Trophoblast cell (in vitro differentiated cells and primary cell): ENCODE measurements at regions not wholly inside any gene's neighbourhood (a gene's known extent, or its start where the extent isn't known, plus 50 kb on each side); places are given as distances from the start of the nearest gene placed in this dataset.

ENCODE experiments used
- DNase-seq, 2 donors: peaks; one replicate each; pipeline ENCODE4 v3.0.0-alpha.2; 2016
- H2AFZ ChIP-seq: 2 replicates; pipeline ENCODE4 v1.6.1; 2013; ENCODE audit warnings: low read length, moderate library complexity, mild to moderate bottlenecking; ENCODE audit not compliant: insufficient read depth, poor library complexity
- H2AK5ac ChIP-seq: 2 replicates; pipeline ENCODE4 v1.6.1; 2013; ENCODE audit warnings: mild to moderate bottlenecking, low read length
- H2BK120ac ChIP-seq: 2 replicates; pipeline ENCODE4 v1.6.1; 2013; ENCODE audit warnings: low read length, mild to moderate bottlenecking, moderate library complexity; ENCODE audit not compliant: insufficient read depth, poor library complexity
- H2BK12ac ChIP-seq: 2 replicates; pipeline ENCODE4 v1.6.1; 2013; ENCODE audit warnings: mild to moderate bottlenecking, low read length, moderate library complexity
- H2BK5ac ChIP-seq: 2 replicates; pipeline ENCODE4 v1.6.1; 2013; ENCODE audit warnings: low read length, low read depth, moderate library complexity, mild to moderate bottlenecking; ENCODE audit not compliant: poor library complexity
- H3K14ac ChIP-seq: 2 replicates; pipeline ENCODE4 v1.6.1; 2013; ENCODE audit warnings: mild to moderate bottlenecking, low read length
- H3K18ac ChIP-seq: 2 replicates; pipeline ENCODE4 v1.6.1; 2013; ENCODE audit warnings: mild to moderate bottlenecking, low read length
- H3K23ac ChIP-seq: 2 replicates; pipeline ENCODE4 v1.6.1; 2013; ENCODE audit warnings: low read length
- H3K27ac ChIP-seq: 2 replicates; pipeline ENCODE4 v1.5.1; 2013; ENCODE audit warnings: low read depth, mild to moderate bottlenecking, inconsistent platforms, low read length, moderate library complexity
- H3K27me3 ChIP-seq: 2 replicates; pipeline ENCODE4 v1.6.1; 2013; ENCODE audit warnings: inconsistent platforms, mild to moderate bottlenecking, low read length, moderate library complexity; ENCODE audit not compliant: insufficient read depth
- H3K36me3 ChIP-seq, 2 experiments: 1 replicate in 1 of 2; 2 replicates in 1 of 2; pipeline ENCODE4 v1.6.1; 2013; ENCODE audit warnings: low read length in 2 of 2, mild to moderate bottlenecking in 2 of 2, moderate library complexity in 1 of 2; ENCODE audit not compliant: insufficient read depth in 2 of 2, control insufficient read depth in 1 of 2
- H3K4ac ChIP-seq: 2 replicates; pipeline ENCODE4 v1.6.1; 2013; ENCODE audit warnings: low read depth, mild to moderate bottlenecking, low read length, moderate library complexity
- H3K4me1 ChIP-seq, 2 experiments: 1 replicate in 1 of 2; 2 replicates in 1 of 2; pipeline ENCODE4 v1.6.1; 2013; ENCODE audit warnings: low read length in 2 of 2, mild to moderate bottlenecking in 2 of 2, moderate library complexity in 1 of 2; ENCODE audit not compliant: insufficient read depth in 2 of 2, control insufficient read depth in 1 of 2
- H3K4me2 ChIP-seq: 2 replicates; pipeline ENCODE4 v1.6.1; 2013; ENCODE audit warnings: inconsistent platforms, mild to moderate bottlenecking, low read length, moderate library complexity
- H3K4me3 ChIP-seq: 2 replicates; pipeline ENCODE4 v1.5.1; 2013; ENCODE audit warnings: mild to moderate bottlenecking, low read depth, low read length, inconsistent platforms
- H3K79me1 ChIP-seq: one replicate; pipeline ENCODE4 v1.6.1; 2013; ENCODE audit warnings: low read length
- H3K79me2 ChIP-seq: 2 replicates; pipeline ENCODE4 v1.6.1; 2013; ENCODE audit warnings: low read length, mild to moderate bottlenecking; ENCODE audit not compliant: control insufficient read depth, insufficient read depth, poor library complexity
- H3K9ac ChIP-seq: 2 replicates; pipeline ENCODE4 v1.6.1; 2013; ENCODE audit warnings: mild to moderate bottlenecking, low read length
- H3K9me3 ChIP-seq: 2 replicates; pipeline ENCODE4 v1.6.1; 2013; ENCODE audit warnings: low read depth, mild to moderate bottlenecking, control low read depth, inconsistent platforms, low read length; ENCODE audit not compliant: insufficient read depth
- H4K12ac ChIP-seq: 2 replicates; pipeline ENCODE4 v1.6.1; 2013; ENCODE audit warnings: low read depth, mild to moderate bottlenecking, low read length, moderate library complexity
- H4K8ac ChIP-seq: 2 replicates; pipeline ENCODE4 v1.6.1; 2013; ENCODE audit warnings: low read depth, mild to moderate bottlenecking, low read length, moderate library complexity
- H4K91ac ChIP-seq: one replicate; pipeline ENCODE4 v1.6.1; 2013; ENCODE audit warnings: low read depth, mild to moderate bottlenecking, low read length, moderate library complexity
- WGBS: extraction: QIAGEN DNeasy Blood & Tissue Kit; methylation state at CpG from one replicate; pipeline ENCODE4 v1.1.7; 2013; ENCODE audit warnings: missing lambda C conversion rate; ENCODE audit not compliant: insufficient read length, insufficient coverage; ENCODE audit errors: extremely low coverage; 5-methylcytosine and 5-hydroxymethylcytosine counted together

- Histone ChIP-seq H3K18ac (no peak overlapping the region), H3K9me3 (no peaks in the 10 kb centered on the region), H4K12ac (no peak overlapping the region), H3K14ac (no peak overlapping the region), H3K4me3 (no peak overlapping the region), H3K9ac (no peak overlapping the region), H3K79me2 (no peaks in the 10 kb centered on the region), H3K23ac (no peak overlapping the region), H2BK120ac (no peak overlapping the region), H3K4me2 (no peak overlapping the region), H2BK12ac (no peak overlapping the region), H3K4ac (no peak overlapping the region), H3K4me1 (no peaks in the 10 kb centered on the region), H3K79me1 (no peaks in the 10 kb centered on the region), H3K27me3 (no peaks in the 10 kb centered on the region), H2AFZ (no peak overlapping the region), H3K27ac (no peak overlapping the region), H4K8ac (no peak overlapping the region), H3K36me3 (no peaks in the 10 kb centered on the region), H2AK5ac (no peak overlapping the region), H4K91ac (no peak overlapping the region), H2BK5ac (no peak overlapping the region)
- DNase-seq: no peak
- no CpG with 5 or more reads among the region's 4 CpGs for WGBS
Measured at GRCh38 chr2:104049438-104049837, 804.5 kb upstream of the POU3F3 start.

DNA sequence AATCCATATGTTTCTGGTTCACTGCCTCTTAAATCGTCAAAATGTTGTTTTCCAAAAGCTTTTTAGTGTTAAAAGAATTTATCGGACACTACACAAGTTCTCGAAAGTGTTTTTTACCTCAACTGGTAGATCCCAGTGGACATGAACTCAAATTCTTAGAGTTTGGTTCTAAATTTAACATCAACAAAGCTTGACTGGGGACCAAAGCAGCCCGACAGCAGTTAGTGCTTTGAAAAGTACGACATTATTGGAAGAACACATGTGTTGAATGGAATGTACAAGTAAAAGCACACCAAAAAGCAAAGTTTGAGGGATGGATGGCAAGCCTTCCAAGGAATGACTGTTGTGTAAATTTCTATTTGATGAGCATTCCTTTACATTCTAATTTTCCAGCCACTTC lies 803.9 kb upstream of the POU3F3 start:
- Histone ChIP-seq H4K8ac (no peak overlapping the region), H3K23ac (no peak overlapping the region), H2AFZ (no peak overlapping the region), H3K4ac (no peak overlapping the region), H3K4me2 (no peak overlapping the region), H4K12ac (no peak overlapping the region), H3K9me3 (no peaks in the 10 kb centered on the region), H3K4me1 (no peaks in the 10 kb centered on the region), H3K18ac (no peak overlapping the region), H3K36me3 (no peaks in the 10 kb centered on the region), H3K4me3 (no peak overlapping the region), H3K9ac (no peak overlapping the region), H2AK5ac (no peak overlapping the region), H2BK120ac (no peak overlapping the region), H3K14ac (no peak overlapping the region), H3K79me2 (no peaks in the 10 kb centered on the region), H2BK5ac (no peak overlapping the region), H3K79me1 (no peaks in the 10 kb centered on the region), H2BK12ac (no peak overlapping the region), H3K27me3 (no peaks in the 10 kb centered on the region), H3K27ac (no peak overlapping the region), H4K91ac (no peak overlapping the region)
- no CpG with 5 or more reads among the region's 5 CpGs for WGBS
- DNase-seq: no peak

DNA sequence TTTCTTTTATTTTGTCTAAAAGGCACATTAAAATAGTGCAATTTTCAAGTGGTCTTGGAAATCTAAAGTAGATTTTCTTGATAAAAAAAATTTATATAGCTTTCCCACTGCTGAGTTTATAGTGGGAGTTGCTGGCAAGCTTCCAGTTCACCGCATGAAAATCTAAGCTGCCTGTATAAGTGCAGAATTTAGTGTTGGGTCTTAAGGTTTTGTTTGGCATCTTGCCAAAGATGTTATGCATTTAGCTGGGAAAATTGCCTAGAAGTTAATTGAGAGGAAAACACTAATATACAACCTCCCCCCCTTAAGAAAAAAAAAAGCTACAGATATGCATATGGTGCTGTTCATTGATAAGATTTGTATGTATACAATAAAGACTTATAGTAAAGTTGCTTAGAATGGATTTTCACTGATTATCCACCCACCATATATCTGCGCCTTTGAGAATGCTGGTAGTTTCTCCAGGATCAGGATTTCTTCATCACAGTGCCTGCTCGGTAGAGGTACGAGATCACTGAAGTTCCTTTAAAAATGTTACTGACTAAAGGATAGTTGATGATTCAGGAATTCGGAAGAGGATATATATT lies 803.2 kb upstream of the POU3F3 start:
- Histone ChIP-seq H3K27ac (no peak overlapping the region), H3K79me2 (no peaks in the 10 kb centered on the region), H3K27me3 (no peaks in the 10 kb centered on the region), H3K4me3 (no peak overlapping the region), H3K4me1 (no peaks in the 10 kb centered on the region), H3K9me3 (no peaks in the 10 kb centered on the region), H3K36me3 (no peaks in the 10 kb centered on the region), H4K8ac (no peak overlapping the region), H3K4ac (no peak overlapping the region), H2BK12ac (no peak overlapping the region), H3K9ac (no peak overlapping the region), H2AK5ac (no peak overlapping the region), H4K91ac (no peak overlapping the region), H3K79me1 (no peaks in the 10 kb centered on the region), H2BK120ac (no peak overlapping the region), H3K23ac (no peak overlapping the region), H2AFZ (no peak overlapping the region), H4K12ac (no peak overlapping the region), H3K18ac (no peak overlapping the region), H3K14ac (no peak overlapping the region), H2BK5ac (no peak overlapping the region), H3K4me2 (no peak overlapping the region)
- WGBS: no CpG with 5 or more reads among the region's 5 CpGs
- no peak for DNase-seq

DNA sequence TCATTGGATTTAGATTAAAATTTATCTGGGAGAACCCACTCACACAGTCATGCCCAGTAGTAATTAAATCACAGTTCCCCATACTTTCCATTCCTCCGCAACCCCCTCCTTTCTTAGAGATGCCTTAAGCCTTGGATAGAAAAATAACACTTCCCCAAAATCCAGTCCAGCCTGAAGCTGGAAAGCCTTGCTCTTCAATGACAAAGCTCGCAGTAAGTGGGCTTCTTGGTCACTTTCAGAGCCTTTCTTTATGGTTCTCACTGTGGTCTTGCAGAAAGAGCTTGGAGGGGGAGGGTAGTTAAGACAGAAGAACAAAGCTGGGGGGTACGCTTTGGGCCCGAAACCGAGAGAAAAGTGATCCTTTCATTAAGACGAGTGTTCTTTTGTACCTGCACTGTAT lies 802.1 kb upstream of the POU3F3 start:
- no CpG with 5 or more reads among the region's 6 CpGs for WGBS
- Histone ChIP-seq H3K79me1 (no peaks in the 10 kb centered on the region), H3K9me3 (no peaks in the 10 kb centered on the region)

More for the DNA sequence above, 802.1 kb upstream of the POU3F3 start:
- no peaks in the 10 kb centered on the region for H3K4me1 ChIP-seq
- no peak overlapping the region for H3K9ac ChIP-seq
- H4K12ac ChIP-seq: no peak overlapping the region
- no peak overlapping the region for H3K4me2 ChIP-seq
- H3K27me3 ChIP-seq: no peaks in the 10 kb centered on the region
- H3K36me3 ChIP-seq: no peaks in the 10 kb centered on the region
- no peak overlapping the region for H3K4ac ChIP-seq
- H3K23ac ChIP-seq: no peak overlapping the region
- no peak overlapping the region for H2BK5ac ChIP-seq
- H3K18ac ChIP-seq: no peak overlapping the region
- no peak overlapping the region for H3K27ac ChIP-seq
- H2AFZ ChIP-seq: no peak overlapping the region
- H2AK5ac ChIP-seq: no peak overlapping the region
- H3K14ac ChIP-seq: no peak overlapping the region
- H4K8ac ChIP-seq: no peak overlapping the region
- no peak overlapping the region for H2BK12ac ChIP-seq
- DNase-seq: no peak
- H3K4me3 ChIP-seq: no peak overlapping the region
- no peak overlapping the region for H2BK120ac ChIP-seq
- no peaks in the 10 kb centered on the region for H3K79me2 ChIP-seq
- H4K91ac ChIP-seq: no peak overlapping the region
